Panc1 (cell line): ENCODE measurements at regions not wholly inside any gene's neighbourhood (a gene's known extent, or its start where the extent isn't known, plus 50 kb on each side); places are given as distances from the start of the nearest gene placed in this dataset.

Source experiments
- ATAC-seq: fragments of 200-7000 bp; cut with Tn5 transposase; 2 replicates; pipeline ENCODE4 v1.9.1; 2020; ENCODE audit warnings: mild to moderate bottlenecking, moderate library complexity
- BruUV-seq: library from RNA; stranded (reverse); fragments of 400-500 nt; replicated peaks from 2 replicates; lab custom pipeline; 2021; lab: Mats Ljungman, UMichigan
- CTCF ChIA-PET: fragments of 300-600 bp; sonication (Branson Sonifier 250); formaldehyde crosslinking; loops from one replicate; lab custom pipeline; 2022; ENCODE audit warnings: antibody characterized with exemption; lab: Charles Lee
- POLR2A ChIA-PET: fragments of 300-600 bp; sonication (Branson Sonifier 250); formaldehyde crosslinking; loops from one replicate; lab custom pipeline; 2022; ENCODE audit warnings: antibody characterized with exemption; lab: Charles Lee
- DNase-seq: peaks from one replicate; pipeline ENCODE4 v3.0.0-alpha.2; 2010; ENCODE audit warnings: low read depth, low spot score
- H3K27ac ChIP-seq: 2 replicates; pipeline ENCODE4 v1.5.1; 2011; ENCODE audit warnings: mild to moderate bottlenecking, low read length, inconsistent platforms
- H3K27me3 ChIP-seq: fragments of 200-500 bp; sonication (Bioruptor generic); 2 replicates; pipeline ENCODE4 v1.6.0; 2014; ENCODE audit warnings: low read length, inconsistent platforms; ENCODE audit not compliant: control insufficient read depth, insufficient read depth
- H3K36me3 ChIP-seq: fragments of 200-500 bp; sonication (Bioruptor generic); 2 replicates; pipeline ENCODE4 v1.5.1; 2014; ENCODE audit warnings: inconsistent platforms, mild to moderate bottlenecking, low read length, moderate library complexity; ENCODE audit not compliant: control insufficient read depth, insufficient read depth
- H3K4me1 ChIP-seq: 2 replicates; pipeline ENCODE4 v1.5.1; 2011; ENCODE audit warnings: inconsistent platforms, mild to moderate bottlenecking, low read length, moderate library complexity; ENCODE audit not compliant: control insufficient read depth, insufficient read depth
- H3K4me3 ChIP-seq, 2 experiments: 2 replicates each; pipeline ENCODE4 v1.5.1; 2011 to 2012; ENCODE audit warnings: low read depth in 2 of 2, low read length in 2 of 2, mild to moderate bottlenecking in 2 of 2, inconsistent platforms in 1 of 2, moderate library complexity in 1 of 2
- H3K9me3 ChIP-seq: fragments of 200-500 bp; sonication (Bioruptor generic); 2 replicates; pipeline ENCODE4 v1.5.1; 2014; ENCODE audit warnings: low read depth, mild to moderate bottlenecking, inconsistent platforms, low read length, moderate library complexity; ENCODE audit not compliant: control insufficient read depth, insufficient read depth
- POLR2AphosphoS5 ChIP-seq: IDR thresholded peaks from 2 replicates; pipeline ENCODE4 v1.6.1; 2012; ENCODE audit warnings: mild to moderate bottlenecking, low read depth, low read length, moderate library complexity
- SIN3A ChIP-seq: IDR thresholded peaks from 2 replicates; pipeline ENCODE4 v1.6.1; 2012; ENCODE audit warnings: low read depth, mild to moderate bottlenecking, low read length, moderate library complexity, borderline replicate concordance; ENCODE audit not compliant: insufficient read depth
- TCF7L2 ChIP-seq: IDR thresholded peaks from 2 replicates; pipeline ENCODE4 v1.6.1; 2011; ENCODE audit warnings: mild to moderate bottlenecking, low read depth, low read length, inconsistent platforms
- in situ Hi-C: cut with HindIII; loops from 2 replicates; pipeline ENCODE4 v1.10.0; 2016; ENCODE audit warnings: low sequenced_read_pairs, low pct_unique_long_range_greater_than_20kb
- intact Hi-C: fragments of 100-400 bp; cut with micrococcal nuclease; formaldehyde crosslinking; loops from one replicate; pipeline ENCODE4 v1.10.0; 2022; ENCODE audit not compliant: unreplicated experiment
- TF ChIP-seq, protein P1 (sequence below), 2 experiments: IDR thresholded peaks; 2 replicates each; pipeline ENCODE4 v1.6.1; 2011 to 2012; ENCODE audit warnings: low read depth in 2 of 2, control low read depth in 1 of 2, low read length in 1 of 2, mild to moderate bottlenecking in 1 of 2, moderate library complexity in 1 of 2; ENCODE audit not compliant: insufficient read depth in 1 of 2
- TF ChIP-seq, protein P2 (sequence below): fragments of 450-650 bp; IDR thresholded peaks from 2 replicates; pipeline ENCODE4 v1.5.1; 2017; ENCODE audit warnings: mild to moderate bottlenecking

DNA sequence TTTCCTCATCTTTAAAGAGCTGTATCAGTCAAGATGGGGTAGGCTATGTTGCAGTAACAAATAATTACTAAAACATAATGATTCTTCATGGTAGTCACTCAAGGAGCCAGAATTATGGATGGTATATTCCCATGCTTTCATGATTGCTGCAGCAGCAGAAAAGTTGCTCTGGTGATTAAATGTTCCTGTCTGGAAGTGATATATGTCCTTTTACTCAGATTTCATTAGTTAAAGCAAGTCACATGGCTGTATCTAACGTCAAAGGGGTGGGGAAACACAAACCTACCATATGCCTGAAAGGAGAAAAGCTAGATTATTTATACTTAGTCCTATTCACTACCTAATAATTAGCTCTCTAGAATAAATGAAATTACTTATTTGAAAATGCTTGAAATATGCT, 594.7 kb downstream of the SOX5 start:
- Histone ChIP-seq H3K4me3 (no peak overlapping the region), H3K27ac (no peak overlapping the region), H3K36me3 (no peaks in the 10 kb centered on the region), H3K4me1 (no peaks in the 10 kb centered on the region), H3K9me3 (no peaks in the 10 kb centered on the region), H3K27me3 (no peaks in the 10 kb centered on the region)
- POLR2A ChIA-PET: no interaction called here
- DNase-seq: no peak
- intact Hi-C loops: no loop called here
- CTCF ChIA-PET: no interaction called here
- TF ChIP-seq, protein P1, sequence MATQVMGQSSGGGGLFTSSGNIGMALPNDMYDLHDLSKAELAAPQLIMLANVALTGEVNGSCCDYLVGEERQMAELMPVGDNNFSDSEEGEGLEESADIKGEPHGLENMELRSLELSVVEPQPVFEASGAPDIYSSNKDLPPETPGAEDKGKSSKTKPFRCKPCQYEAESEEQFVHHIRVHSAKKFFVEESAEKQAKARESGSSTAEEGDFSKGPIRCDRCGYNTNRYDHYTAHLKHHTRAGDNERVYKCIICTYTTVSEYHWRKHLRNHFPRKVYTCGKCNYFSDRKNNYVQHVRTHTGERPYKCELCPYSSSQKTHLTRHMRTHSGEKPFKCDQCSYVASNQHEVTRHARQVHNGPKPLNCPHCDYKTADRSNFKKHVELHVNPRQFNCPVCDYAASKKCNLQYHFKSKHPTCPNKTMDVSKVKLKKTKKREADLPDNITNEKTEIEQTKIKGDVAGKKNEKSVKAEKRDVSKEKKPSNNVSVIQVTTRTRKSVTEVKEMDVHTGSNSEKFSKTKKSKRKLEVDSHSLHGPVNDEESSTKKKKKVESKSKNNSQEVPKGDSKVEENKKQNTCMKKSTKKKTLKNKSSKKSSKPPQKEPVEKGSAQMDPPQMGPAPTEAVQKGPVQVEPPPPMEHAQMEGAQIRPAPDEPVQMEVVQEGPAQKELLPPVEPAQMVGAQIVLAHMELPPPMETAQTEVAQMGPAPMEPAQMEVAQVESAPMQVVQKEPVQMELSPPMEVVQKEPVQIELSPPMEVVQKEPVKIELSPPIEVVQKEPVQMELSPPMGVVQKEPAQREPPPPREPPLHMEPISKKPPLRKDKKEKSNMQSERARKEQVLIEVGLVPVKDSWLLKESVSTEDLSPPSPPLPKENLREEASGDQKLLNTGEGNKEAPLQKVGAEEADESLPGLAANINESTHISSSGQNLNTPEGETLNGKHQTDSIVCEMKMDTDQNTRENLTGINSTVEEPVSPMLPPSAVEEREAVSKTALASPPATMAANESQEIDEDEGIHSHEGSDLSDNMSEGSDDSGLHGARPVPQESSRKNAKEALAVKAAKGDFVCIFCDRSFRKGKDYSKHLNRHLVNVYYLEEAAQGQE (IDR thresholded peaks at IDR 0.05; ENCODE audit: insufficient read depth in 1 of 2, low read depth in 2 of 2, low read length in 1 of 2): no peak
- TF ChIP-seq POLR2AphosphoS5 (no peak), TCF7L2 (no peak), SIN3A (no peak)
- TF ChIP-seq, protein P2, sequence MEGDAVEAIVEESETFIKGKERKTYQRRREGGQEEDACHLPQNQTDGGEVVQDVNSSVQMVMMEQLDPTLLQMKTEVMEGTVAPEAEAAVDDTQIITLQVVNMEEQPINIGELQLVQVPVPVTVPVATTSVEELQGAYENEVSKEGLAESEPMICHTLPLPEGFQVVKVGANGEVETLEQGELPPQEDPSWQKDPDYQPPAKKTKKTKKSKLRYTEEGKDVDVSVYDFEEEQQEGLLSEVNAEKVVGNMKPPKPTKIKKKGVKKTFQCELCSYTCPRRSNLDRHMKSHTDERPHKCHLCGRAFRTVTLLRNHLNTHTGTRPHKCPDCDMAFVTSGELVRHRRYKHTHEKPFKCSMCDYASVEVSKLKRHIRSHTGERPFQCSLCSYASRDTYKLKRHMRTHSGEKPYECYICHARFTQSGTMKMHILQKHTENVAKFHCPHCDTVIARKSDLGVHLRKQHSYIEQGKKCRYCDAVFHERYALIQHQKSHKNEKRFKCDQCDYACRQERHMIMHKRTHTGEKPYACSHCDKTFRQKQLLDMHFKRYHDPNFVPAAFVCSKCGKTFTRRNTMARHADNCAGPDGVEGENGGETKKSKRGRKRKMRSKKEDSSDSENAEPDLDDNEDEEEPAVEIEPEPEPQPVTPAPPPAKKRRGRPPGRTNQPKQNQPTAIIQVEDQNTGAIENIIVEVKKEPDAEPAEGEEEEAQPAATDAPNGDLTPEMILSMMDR: no peak
- no TSS peak for BruUV-seq
- ATAC-seq: no peak
- in situ Hi-C loops: no loop called here

DNA sequence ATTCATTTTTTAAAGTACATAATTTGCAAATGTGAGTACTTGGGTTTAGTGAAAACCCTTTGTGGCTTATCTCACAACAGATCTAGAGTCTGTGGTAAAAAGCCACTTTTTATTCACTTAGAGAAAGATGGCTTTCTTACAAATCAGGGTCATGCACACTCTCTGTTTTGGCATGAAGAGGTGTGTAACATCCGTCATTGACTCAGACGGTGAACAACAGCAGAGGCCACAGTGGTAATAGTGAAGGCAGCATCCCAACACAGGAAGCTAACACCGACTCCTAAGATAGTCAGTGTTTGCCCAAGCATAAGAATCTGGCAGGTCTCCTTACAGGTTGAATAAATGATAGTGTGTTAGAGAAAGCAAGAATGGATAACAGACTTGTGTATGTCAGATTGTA, 593.0 kb downstream of the SOX5 start:
- TF ChIP-seq, protein P2: no peak
- TF ChIP-seq, protein P1 (IDR thresholded peaks at IDR 0.05; ENCODE audit: insufficient read depth in 1 of 2, low read depth in 2 of 2, low read length in 1 of 2): no peak
- TF ChIP-seq SIN3A (no peak), POLR2AphosphoS5 (no peak), TCF7L2 (no peak)
- in situ Hi-C loops: no loop called here
- ATAC-seq (no peak), DNase-seq (no peak)
- H3K27me3 ChIP-seq: no peaks in the 10 kb centered on the region
- intact Hi-C loops: no loop called here
- no TSS peak for BruUV-seq
- no peak overlapping the region for H3K27ac ChIP-seq
- CTCF ChIA-PET: no interaction called here
- no peak overlapping the region for H3K4me3 ChIP-seq
- no peaks in the 10 kb centered on the region for H3K4me1 ChIP-seq
- no peaks in the 10 kb centered on the region for H3K36me3 ChIP-seq
- POLR2A ChIA-PET: no interaction called here
- H3K9me3 ChIP-seq: no peaks in the 10 kb centered on the region
